ENCODE measurements at regions not wholly inside any gene's neighbourhood (a gene's known extent, or its start where the extent isn't known, plus 50 kb on each side); places are given as distances from the start of the nearest gene placed in this dataset.

DNA sequence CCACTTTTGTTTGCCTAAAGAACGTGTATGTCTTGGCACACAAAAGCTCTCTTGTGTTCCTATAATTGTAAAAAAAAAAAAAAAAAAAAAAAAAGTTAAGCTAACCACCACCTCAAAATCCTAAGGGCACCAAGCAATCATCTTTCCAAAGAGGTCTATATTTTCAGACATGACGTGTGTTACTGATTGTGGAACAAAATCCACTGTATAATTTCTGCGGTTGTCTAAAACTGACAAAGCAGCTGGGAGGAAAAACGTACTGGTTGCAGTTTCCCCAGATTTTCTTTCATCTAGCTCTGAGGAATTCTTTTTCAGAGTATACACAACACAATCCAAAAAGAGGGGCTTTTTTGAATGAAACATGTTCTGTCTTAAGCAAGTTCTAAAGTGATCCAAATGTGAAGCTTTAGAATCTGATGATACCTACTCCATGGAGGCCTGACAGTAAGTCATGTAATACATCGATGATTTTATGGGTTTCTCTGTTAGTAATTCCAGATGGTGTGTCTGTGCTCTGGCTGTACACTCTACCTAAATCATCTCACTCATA, 375.6 kb upstream of the NUDT12 start:
- TF ChIP-seq, protein P1, sequence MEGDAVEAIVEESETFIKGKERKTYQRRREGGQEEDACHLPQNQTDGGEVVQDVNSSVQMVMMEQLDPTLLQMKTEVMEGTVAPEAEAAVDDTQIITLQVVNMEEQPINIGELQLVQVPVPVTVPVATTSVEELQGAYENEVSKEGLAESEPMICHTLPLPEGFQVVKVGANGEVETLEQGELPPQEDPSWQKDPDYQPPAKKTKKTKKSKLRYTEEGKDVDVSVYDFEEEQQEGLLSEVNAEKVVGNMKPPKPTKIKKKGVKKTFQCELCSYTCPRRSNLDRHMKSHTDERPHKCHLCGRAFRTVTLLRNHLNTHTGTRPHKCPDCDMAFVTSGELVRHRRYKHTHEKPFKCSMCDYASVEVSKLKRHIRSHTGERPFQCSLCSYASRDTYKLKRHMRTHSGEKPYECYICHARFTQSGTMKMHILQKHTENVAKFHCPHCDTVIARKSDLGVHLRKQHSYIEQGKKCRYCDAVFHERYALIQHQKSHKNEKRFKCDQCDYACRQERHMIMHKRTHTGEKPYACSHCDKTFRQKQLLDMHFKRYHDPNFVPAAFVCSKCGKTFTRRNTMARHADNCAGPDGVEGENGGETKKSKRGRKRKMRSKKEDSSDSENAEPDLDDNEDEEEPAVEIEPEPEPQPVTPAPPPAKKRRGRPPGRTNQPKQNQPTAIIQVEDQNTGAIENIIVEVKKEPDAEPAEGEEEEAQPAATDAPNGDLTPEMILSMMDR (IDR thresholded peaks at IDR 0.05; ENCODE audit: insufficient read depth, low read depth, low read length): no peak
- TF ChIP-seq EZH2 (IDR thresholded peaks at IDR 0.05; ENCODE audit: insufficient read depth, low read length): no peak

All from astrocyte (in vitro differentiated cells and primary cell).